OCI-LY1 (cell line): ENCODE measurements at regions not wholly inside any gene's neighbourhood (a gene's known extent, or its start where the extent isn't known, plus 50 kb on each side); places are given as distances from the start of the nearest gene placed in this dataset.

Experiments
- EZH2 ChIP-seq: fragments of 200-600 bp; sonication (generic), shearing (Covaris generic); IDR thresholded peaks from 2 replicates; pipeline ENCODE4 v1.8.0; 2017; ENCODE audit warnings: borderline replicate concordance, mixed run types, mild to moderate bottlenecking, antibody characterized with exemption, low read length, moderate library complexity, mixed read lengths
- TF ChIP-seq, protein P1 (sequence below): fragments of 200-600 bp; sonication (generic), shearing (Covaris generic); IDR thresholded peaks from 2 replicates; pipeline ENCODE4 v1.5.1; 2017; ENCODE audit warnings: mild to moderate bottlenecking, antibody characterized with exemption, low read length, moderate library complexity, mixed read lengths

GRCh38 chr14:25431211-25432076, 381.5 kb upstream of the STXBP6 start:
- TF ChIP-seq, protein P1, sequence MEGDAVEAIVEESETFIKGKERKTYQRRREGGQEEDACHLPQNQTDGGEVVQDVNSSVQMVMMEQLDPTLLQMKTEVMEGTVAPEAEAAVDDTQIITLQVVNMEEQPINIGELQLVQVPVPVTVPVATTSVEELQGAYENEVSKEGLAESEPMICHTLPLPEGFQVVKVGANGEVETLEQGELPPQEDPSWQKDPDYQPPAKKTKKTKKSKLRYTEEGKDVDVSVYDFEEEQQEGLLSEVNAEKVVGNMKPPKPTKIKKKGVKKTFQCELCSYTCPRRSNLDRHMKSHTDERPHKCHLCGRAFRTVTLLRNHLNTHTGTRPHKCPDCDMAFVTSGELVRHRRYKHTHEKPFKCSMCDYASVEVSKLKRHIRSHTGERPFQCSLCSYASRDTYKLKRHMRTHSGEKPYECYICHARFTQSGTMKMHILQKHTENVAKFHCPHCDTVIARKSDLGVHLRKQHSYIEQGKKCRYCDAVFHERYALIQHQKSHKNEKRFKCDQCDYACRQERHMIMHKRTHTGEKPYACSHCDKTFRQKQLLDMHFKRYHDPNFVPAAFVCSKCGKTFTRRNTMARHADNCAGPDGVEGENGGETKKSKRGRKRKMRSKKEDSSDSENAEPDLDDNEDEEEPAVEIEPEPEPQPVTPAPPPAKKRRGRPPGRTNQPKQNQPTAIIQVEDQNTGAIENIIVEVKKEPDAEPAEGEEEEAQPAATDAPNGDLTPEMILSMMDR: peak; percentile 52; the same call in 1 of the 2 replicates
- TF ChIP-seq EZH2: no peak
